Upper lobe of right lung (tissue), 1 donor: ENCODE measurements at regions not wholly inside any gene's neighbourhood (a gene's known extent, or its start where the extent isn't known, plus 50 kb on each side); places are given as distances from the start of the nearest gene placed in this dataset.
A peak's percentile ranks its signal among the peaks of the same experiment; 100 is the strongest.

Experiments
- ATAC-seq: fragments of 200-7000 bp; cut with Tn5 transposase; one replicate; pipeline ENCODE4 v1.9.1; 2020; ENCODE audit warnings: mild to moderate bottlenecking, moderate library complexity
- DNase-seq: peaks from one replicate; pipeline ENCODE4 v3.0.0-alpha.2; 2020
- H3K27ac ChIP-seq: fragments of 200-600 bp; one replicate; pipeline ENCODE4 v1.8.0; 2022
- H3K27me3 ChIP-seq: fragments of 200-600 bp; one replicate; pipeline ENCODE4 v1.8.0; 2022; ENCODE audit warnings: mild to moderate bottlenecking
- H3K36me3 ChIP-seq: fragments of 200-600 bp; one replicate; pipeline ENCODE4 v1.8.0; 2022
- H3K4me1 ChIP-seq: fragments of 200-600 bp; one replicate; pipeline ENCODE4 v1.8.0; 2022
- H3K4me3 ChIP-seq: fragments of 200-600 bp; one replicate; pipeline ENCODE4 v1.8.0; 2022; ENCODE audit warnings: mild to moderate bottlenecking
- H3K9me3 ChIP-seq: fragments of 200-600 bp; one replicate; pipeline ENCODE4 v1.8.0; 2022
- intact Hi-C: fragments of 100-400 bp; cut with DNase I; formaldehyde crosslinking; loops from one replicate; pipeline ENCODE4 v1.11.0; 2022
- TF ChIP-seq, protein P1 (sequence below): fragments of 200-600 bp; IDR thresholded peaks from one replicate; pipeline ENCODE4 v1.8.0; 2022; ENCODE audit warnings: antibody characterized with exemption
- donor health status: DM: no; HTN: yes; CAD: no; lungs with severe emphysema.

DNA sequence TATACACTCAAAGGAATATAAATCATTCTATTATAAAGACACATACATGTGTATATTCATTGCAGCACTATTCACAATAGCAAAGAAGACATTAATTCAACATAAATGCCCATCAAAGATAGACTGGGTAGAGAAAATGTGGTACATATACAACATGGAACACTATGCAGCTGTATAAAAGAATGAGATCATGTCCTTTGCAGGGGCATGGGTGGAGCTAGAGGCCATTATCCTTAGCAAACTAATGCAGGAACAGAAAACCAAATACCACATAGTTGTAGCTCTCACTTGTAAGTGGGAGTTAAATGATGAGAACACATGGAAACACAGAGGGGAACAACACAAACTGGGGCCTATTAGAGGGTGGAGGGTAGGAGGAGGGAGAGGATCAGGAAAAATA lies 121.0 kb upstream of the LOC128125822 start:
- H3K4me3 ChIP-seq: no peak overlapping the region

DNA sequence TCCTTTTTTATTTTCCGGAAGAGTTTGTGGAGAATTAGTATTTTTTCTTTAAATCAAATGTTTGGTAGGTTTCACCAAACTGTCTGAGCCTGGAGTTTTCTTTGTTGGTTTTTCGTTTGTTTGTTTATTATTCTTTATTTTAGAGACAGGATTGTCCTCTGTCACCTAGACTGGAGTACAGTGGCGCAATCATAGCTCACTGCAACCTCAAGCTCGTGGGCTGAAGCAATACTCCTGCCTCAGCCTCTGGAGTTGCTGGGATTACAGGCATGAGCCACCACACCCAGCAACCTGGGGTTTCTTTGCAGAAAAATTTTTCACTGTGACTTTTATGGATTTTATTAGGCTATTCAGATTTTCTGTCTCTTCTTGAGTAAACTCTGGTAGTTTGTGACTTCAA lies 120.2 kb upstream of the LOC128125822 start:
- Histone ChIP-seq H3K27ac (no peak overlapping the region), H3K4me3 (no peak overlapping the region), H3K27me3 (no peaks in the 10 kb centered on the region), H3K9me3 (no peaks in the 10 kb centered on the region), H3K36me3 (no peaks in the 10 kb centered on the region), H3K4me1 (no peaks in the 10 kb centered on the region)
- DNase-seq: no peak
- TF ChIP-seq, protein P1, sequence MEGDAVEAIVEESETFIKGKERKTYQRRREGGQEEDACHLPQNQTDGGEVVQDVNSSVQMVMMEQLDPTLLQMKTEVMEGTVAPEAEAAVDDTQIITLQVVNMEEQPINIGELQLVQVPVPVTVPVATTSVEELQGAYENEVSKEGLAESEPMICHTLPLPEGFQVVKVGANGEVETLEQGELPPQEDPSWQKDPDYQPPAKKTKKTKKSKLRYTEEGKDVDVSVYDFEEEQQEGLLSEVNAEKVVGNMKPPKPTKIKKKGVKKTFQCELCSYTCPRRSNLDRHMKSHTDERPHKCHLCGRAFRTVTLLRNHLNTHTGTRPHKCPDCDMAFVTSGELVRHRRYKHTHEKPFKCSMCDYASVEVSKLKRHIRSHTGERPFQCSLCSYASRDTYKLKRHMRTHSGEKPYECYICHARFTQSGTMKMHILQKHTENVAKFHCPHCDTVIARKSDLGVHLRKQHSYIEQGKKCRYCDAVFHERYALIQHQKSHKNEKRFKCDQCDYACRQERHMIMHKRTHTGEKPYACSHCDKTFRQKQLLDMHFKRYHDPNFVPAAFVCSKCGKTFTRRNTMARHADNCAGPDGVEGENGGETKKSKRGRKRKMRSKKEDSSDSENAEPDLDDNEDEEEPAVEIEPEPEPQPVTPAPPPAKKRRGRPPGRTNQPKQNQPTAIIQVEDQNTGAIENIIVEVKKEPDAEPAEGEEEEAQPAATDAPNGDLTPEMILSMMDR: no peak
- intact Hi-C loops: no loop called here
- peak; percentile 54 for ATAC-seq

More for the DNA sequence above, 121.0 kb upstream of the LOC128125822 start:
- no peak for DNase-seq
- intact Hi-C loops: no loop called here
- no peak overlapping the region for H3K27ac ChIP-seq
- no peaks in the 10 kb centered on the region for H3K4me1 ChIP-seq
- H3K9me3 ChIP-seq: no peaks in the 10 kb centered on the region
- TF ChIP-seq, protein P1: no peak
- no peaks in the 10 kb centered on the region for H3K27me3 ChIP-seq
- no peak for ATAC-seq
- no peaks in the 10 kb centered on the region for H3K36me3 ChIP-seq

DNA sequence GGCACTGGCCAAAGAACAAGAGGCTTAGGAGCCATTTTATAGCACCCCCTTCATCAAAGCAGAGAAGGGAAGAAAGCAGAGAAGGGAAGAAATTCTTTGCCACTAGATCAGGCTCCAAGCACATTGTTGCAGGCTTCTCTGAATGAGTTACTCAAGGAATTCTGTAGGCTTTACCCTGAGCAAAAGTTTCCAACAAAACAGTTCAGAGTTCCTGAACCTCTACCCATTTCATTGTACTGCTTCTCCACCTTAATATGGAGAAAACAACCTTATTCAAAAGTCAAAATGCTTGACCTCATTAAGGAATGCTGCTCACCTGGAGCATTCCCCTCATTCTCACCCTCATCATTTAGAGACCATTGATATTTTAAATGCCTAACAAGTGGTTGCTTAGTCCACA lies 115.5 kb upstream of the LOC128125822 start:
- Histone ChIP-seq H3K4me1 (no peaks in the 10 kb centered on the region), H3K36me3 (no peaks in the 10 kb centered on the region), H3K27me3 (no peaks in the 10 kb centered on the region), H3K9me3 (no peaks in the 10 kb centered on the region), H3K4me3 (no peak overlapping the region), H3K27ac (no peak overlapping the region)
- intact Hi-C loops: no loop called here
- TF ChIP-seq, protein P1: no peak
- DNase-seq: no peak
- ATAC-seq: no peak

DNA sequence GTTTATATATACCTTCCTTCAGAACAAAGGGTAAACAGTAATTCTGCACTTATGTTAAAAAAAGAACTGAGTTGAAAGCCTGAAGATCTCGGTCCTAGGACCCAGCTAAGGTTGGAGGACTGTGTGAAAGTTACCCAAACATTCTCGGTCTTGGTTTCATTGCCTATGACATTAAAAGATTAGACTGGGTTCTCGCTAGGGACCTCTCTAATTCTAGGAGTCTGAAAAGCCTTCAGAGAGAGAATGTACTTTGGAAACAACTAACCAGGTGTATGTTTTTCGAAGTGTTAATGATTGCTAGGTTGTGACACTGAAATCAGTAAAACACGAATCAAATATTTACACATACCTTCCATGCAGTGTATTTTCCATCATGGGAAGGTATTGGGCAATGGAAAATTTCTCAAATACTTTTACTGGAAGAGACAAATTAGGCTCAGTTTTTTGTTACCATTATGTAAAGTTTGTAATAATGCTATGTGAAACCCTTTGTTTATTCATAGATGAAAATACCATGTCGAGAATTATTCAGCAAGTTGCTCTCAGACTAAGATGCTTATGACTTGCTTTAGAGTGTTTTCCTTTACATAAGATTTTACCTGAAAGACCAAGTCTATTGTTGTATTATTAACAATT lies 113.7 kb upstream of the LOC128125822 start:
- intact Hi-C loops: no loop called here

DNA sequence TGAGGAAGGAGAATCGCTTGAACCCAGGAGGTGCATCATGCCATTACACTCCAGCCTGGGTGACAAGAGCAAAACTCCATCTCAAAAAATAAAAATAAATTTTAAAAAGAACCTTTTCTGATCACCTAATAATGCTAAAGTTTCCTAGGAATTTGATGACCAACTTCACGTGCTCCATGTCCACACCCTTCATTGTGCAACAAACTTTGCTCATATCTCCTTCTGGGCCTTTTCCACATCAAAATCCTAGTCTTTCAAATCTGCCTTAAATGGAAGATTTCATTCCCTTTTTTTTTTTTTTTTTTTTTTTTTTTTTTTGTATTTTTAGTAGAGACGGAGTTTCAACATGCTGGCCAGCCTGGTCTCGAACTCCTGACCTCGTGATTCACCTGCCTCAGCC lies 112.5 kb upstream of the LOC128125822 start:
- DNase-seq (no peak), ATAC-seq (no peak)
- Histone ChIP-seq H3K4me3 (no peak overlapping the region), H3K9me3 (no peaks in the 10 kb centered on the region), H3K4me1 (no peaks in the 10 kb centered on the region), H3K27ac (no peak overlapping the region), H3K27me3 (no peaks in the 10 kb centered on the region), H3K36me3 (no peaks in the 10 kb centered on the region)
- TF ChIP-seq, protein P1: no peak
- intact Hi-C loops: no loop called here

More for the DNA sequence above, 113.7 kb upstream of the LOC128125822 start:
- H3K36me3 ChIP-seq: no peaks in the 10 kb centered on the region
- ATAC-seq (peak; percentile 90), DNase-seq (no peak)
- H3K4me1 ChIP-seq: no peaks in the 10 kb centered on the region
- no peak overlapping the region for H3K4me3 ChIP-seq
- peak overlapping the region; percentile 56 for H3K27ac ChIP-seq
- no peaks in the 10 kb centered on the region for H3K27me3 ChIP-seq
- TF ChIP-seq, protein P1: no peak
- no peaks in the 10 kb centered on the region for H3K9me3 ChIP-seq

DNA sequence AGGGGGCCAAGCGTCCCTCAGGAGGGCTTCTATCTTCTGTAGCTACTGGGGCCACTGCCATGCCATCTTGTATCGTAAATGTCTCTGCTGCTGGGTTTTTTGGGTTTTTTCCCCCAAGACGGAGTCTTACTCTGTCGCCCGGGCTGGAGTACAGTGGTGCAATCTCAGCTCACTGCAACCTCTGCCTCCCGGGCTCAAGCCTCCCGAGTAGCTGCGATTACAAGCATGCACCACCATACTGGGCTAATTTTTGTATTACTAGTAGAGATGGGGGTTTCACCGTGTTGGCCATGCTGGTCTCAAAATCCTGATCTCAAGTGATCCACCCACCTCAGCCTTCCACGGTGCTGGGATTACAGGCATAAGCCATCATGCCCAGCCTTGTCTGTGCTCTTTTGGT lies 111.3 kb upstream of the LOC128125822 start:
- DNase-seq (no peak), ATAC-seq (no peak)
- no peaks in the 10 kb centered on the region for H3K4me1 ChIP-seq
- H3K4me3 ChIP-seq: no peak overlapping the region
- intact Hi-C loops: no loop called here
- no peaks in the 10 kb centered on the region for H3K36me3 ChIP-seq
- no peaks in the 10 kb centered on the region for H3K27me3 ChIP-seq
- TF ChIP-seq, protein P1: no peak
- H3K27ac ChIP-seq: no peak overlapping the region
- H3K9me3 ChIP-seq: no peaks in the 10 kb centered on the region
